ENCODE measurements at regions not wholly inside any gene's neighbourhood (a gene's known extent, or its start where the extent isn't known, plus 50 kb on each side); places are given as distances from the start of the nearest gene placed in this dataset.

- no peak for DNase-seq (ENCODE audit: low read depth in 1 of 2, low spot score in 1 of 2)
- no peak for TF ChIP-seq GABPA (IDR thresholded peaks at IDR 0.05; ENCODE audit: low read depth)
- TF ChIP-seq CTCF (IDR thresholded peaks at IDR 0.05; ENCODE audit: insufficient read depth, low read length) = no peak
- Histone ChIP-seq H3K27ac (replicated peaks) (no peak overlapping the region), H3K27me3 (ENCODE audit: insufficient read depth, poor library complexity, severe bottlenecking) (no peaks in the 10 kb centered on the region), H3K4me3 (replicated peaks; ENCODE audit: insufficient read depth, low read length) (no peak overlapping the region)
Observed at GRCh38 chr7:156440456-156440855, 200.1 kb upstream of the RNF32 start.

- H3K4me3 ChIP-seq (replicated peaks; ENCODE audit: insufficient read depth, low read length) = no peak overlapping the region
- H3K27me3 ChIP-seq (ENCODE audit: insufficient read depth, poor library complexity, severe bottlenecking) = no peaks in the 10 kb centered on the region
- TF ChIP-seq SPI1 (IDR thresholded peaks at IDR 0.05; ENCODE audit: borderline replicate concordance, low read depth) = no peak
- no peak for TF ChIP-seq REST (IDR thresholded peaks at IDR 0.05; ENCODE audit: insufficient replicate concordance, low read depth)
- TF ChIP-seq POLR2AphosphoS5 (IDR thresholded peaks at IDR 0.05; ENCODE audit: low read depth) = no peak
- no peak for TF ChIP-seq GABPA (IDR thresholded peaks at IDR 0.05; ENCODE audit: low read depth)
- TF ChIP-seq CTCF (IDR thresholded peaks at IDR 0.05; ENCODE audit: insufficient read depth, low read length) = no peak
- no peak overlapping the region for H3K27ac ChIP-seq (replicated peaks)
- DNase-seq (ENCODE audit: low read depth in 1 of 2, low spot score in 1 of 2) = no peak
Observed at GRCh38 chr7:156438011-156438410, 202.6 kb upstream of the RNF32 start.

GRCh38 chr7:156437021-156437614 is 203.5 kb upstream of the RNF32 start:
- no peak for TF ChIP-seq GABPA (IDR thresholded peaks at IDR 0.05; ENCODE audit: low read depth)
- no peak for TF ChIP-seq SPI1 (IDR thresholded peaks at IDR 0.05; ENCODE audit: borderline replicate concordance, low read depth)
- Histone ChIP-seq H3K27me3 (ENCODE audit: insufficient read depth, poor library complexity, severe bottlenecking) (no peaks in the 10 kb centered on the region), H3K4me3 (replicated peaks; ENCODE audit: insufficient read depth, low read length) (no peak overlapping the region), H3K27ac (replicated peaks) (no peak overlapping the region)
- no peak for DNase-seq (ENCODE audit: low read depth in 1 of 2, low spot score in 1 of 2)

- DNase-seq (ENCODE audit: low read depth in 1 of 2, low spot score in 1 of 2) = no peak
- Histone ChIP-seq H3K4me3 (replicated peaks; ENCODE audit: insufficient read depth, low read length) (no peak overlapping the region), H3K27ac (replicated peaks) (no peak overlapping the region), H3K27me3 (ENCODE audit: insufficient read depth, poor library complexity, severe bottlenecking) (no peaks in the 10 kb centered on the region)
- TF ChIP-seq SPI1 (IDR thresholded peaks at IDR 0.05; ENCODE audit: borderline replicate concordance, low read depth) (no peak), GABPA (IDR thresholded peaks at IDR 0.05; ENCODE audit: low read depth) (no peak), POLR2AphosphoS5 (IDR thresholded peaks at IDR 0.05; ENCODE audit: low read depth) (no peak), CTCF (IDR thresholded peaks at IDR 0.05; ENCODE audit: insufficient read depth, low read length) (no peak), REST (IDR thresholded peaks at IDR 0.05; ENCODE audit: insufficient replicate concordance, low read depth) (no peak)
Observed at GRCh38 chr7:156435486-156436231, 204.9 kb upstream of the RNF32 start.
